ENCODE measurements at regions not wholly inside any gene's neighbourhood (a gene's known extent, or its start where the extent isn't known, plus 50 kb on each side); places are given as distances from the start of the nearest gene placed in this dataset.
A peak's percentile ranks its signal among the peaks of the same experiment; 100 is the strongest.

- H4K20me1 ChIP-seq (ENCODE audit: insufficient read depth, low read length): no peaks in the 10 kb centered on the region
- H3K4me2 ChIP-seq (ENCODE audit: low read length): peak overlapping the region; percentile 95
- TF ChIP-seq CTCF (conservative IDR thresholded peaks at IDR 0.05; ENCODE audit: low read length) (no peak), EZH2phosphoT487 (IDR thresholded peaks at IDR 0.05; ENCODE audit: borderline replicate concordance, low read depth, low read length) (no peak)
- no TSS peak for BruUV-seq (replicated peaks)
- DNase-seq (ENCODE audit: low spot score): peak; percentile 58
- ChIA-PET POLR2A (interaction anchor here (0.5 to 7.3 kb wide), 14 partner anchors 16 to 1681 kb away, joined by 3 to 505 read pairs (median 4); a partner anchor contains a TSS), CTCF (ENCODE audit: unreplicated experiment) (no interaction called here)
- H3K36me3 ChIP-seq (ENCODE audit: insufficient read depth, low read length): peaks cover 13% of the 10 kb centered on the region; the same call in 1 of the 2 replicates
- H3K79me2 ChIP-seq (ENCODE audit: insufficient read depth, low read depth, low read length): peaks cover 29% of the 10 kb centered on the region
- peak overlapping the region; percentile 79 for H3K4me3 ChIP-seq (ENCODE audit: low read depth, low read length, poor library complexity, severe bottlenecking)
- no peaks in the 10 kb centered on the region for H3K9me3 ChIP-seq (ENCODE audit: low read length)
- intact Hi-C loops (cut with micrococcal nuclease; ENCODE audit: unreplicated experiment): loop anchor here (5.0 kb wide), 6 partner anchors 143 to 1673 kb away; partner anchors contain the start of gene HMGN4
- H3K4me1 ChIP-seq (ENCODE audit: insufficient read depth, low read length, poor library complexity, severe bottlenecking): peaks cover 77% of the 10 kb centered on the region
- peak overlapping the region; percentile 99 for H3K27ac ChIP-seq (ENCODE audit: low read depth, low read length, poor library complexity, severe bottlenecking)
- H3K9me2 ChIP-seq (ENCODE audit: insufficient read depth, low read length): no peaks in the 10 kb centered on the region
- peak overlapping the region; percentile 63; the same call in 1 of the 2 replicates for H2AFZ ChIP-seq (ENCODE audit: low read length)
These were observed 131.6 kb downstream of the HFE start for GRCh38 chr6:26218824-26219223.

- TF ChIP-seq EZH2phosphoT487 (IDR thresholded peaks at IDR 0.05; ENCODE audit: borderline replicate concordance, low read depth, low read length): no peak
- no peak for TF ChIP-seq CTCF (conservative IDR thresholded peaks at IDR 0.05; ENCODE audit: low read length)
- H3K9me3 ChIP-seq (ENCODE audit: low read length): peaks cover 4% of the 10 kb centered on the region; the same call in 1 of the 2 replicates
- H3K4me3 ChIP-seq (ENCODE audit: low read depth, low read length, poor library complexity, severe bottlenecking): peak overlapping the region; percentile 79
- BruUV-seq (replicated peaks): no TSS peak
- no peaks in the 10 kb centered on the region for H4K20me1 ChIP-seq (ENCODE audit: insufficient read depth, low read length)
- ChIA-PET POLR2A (interaction anchor here (0.6 to 3.8 kb wide), 20 partner anchors 8 to 929 kb away, joined by 3 to 75 read pairs (median 4); a partner anchor contains a TSS), CTCF (ENCODE audit: unreplicated experiment) (no interaction called here)
- H3K9me2 ChIP-seq (ENCODE audit: insufficient read depth, low read length): no peaks in the 10 kb centered on the region
- peak overlapping the region; percentile 63 for H2AFZ ChIP-seq (ENCODE audit: low read length)
- H3K79me2 ChIP-seq (ENCODE audit: insufficient read depth, low read depth, low read length): peaks cover 29% of the 10 kb centered on the region
- H3K4me1 ChIP-seq (ENCODE audit: insufficient read depth, low read length, poor library complexity, severe bottlenecking): peaks cover 68% of the 10 kb centered on the region
- peak; percentile 62 for DNase-seq (ENCODE audit: low spot score)
- intact Hi-C loops (cut with micrococcal nuclease; ENCODE audit: unreplicated experiment): no loop called here
- peak overlapping the region; percentile 99 for H3K27ac ChIP-seq (ENCODE audit: low read depth, low read length, poor library complexity, severe bottlenecking)
- peaks cover 13% of the 10 kb centered on the region; the same call in 1 of the 2 replicates for H3K36me3 ChIP-seq (ENCODE audit: insufficient read depth, low read length)
- peak overlapping the region; percentile 95 for H3K4me2 ChIP-seq (ENCODE audit: low read length)
These were observed 133.1 kb downstream of the HFE start for GRCh38 chr6:26220145-26220970.
